GM19452 (cell line): ENCODE measurements at regions not wholly inside any gene's neighbourhood (a gene's known extent, or its start where the extent isn't known, plus 50 kb on each side); places are given as distances from the start of the nearest gene placed in this dataset.
"Not testable (repeated sequence)": the region's sequence is repeated elsewhere in the genome, so short reads cannot be mapped to it uniquely, and the experiment has no call there.

ENCODE experiments used
- ATAC-seq: cut with Tn5 transposase; IDR thresholded peaks from one replicate; pipeline ENCODE4 v1.9.1; 2021; ENCODE audit not compliant: unreplicated experiment

GRCh38 chr7:86375602-86376001, 268.1 kb upstream of the GRM3 start:
- ATAC-seq: not testable (repeated sequence)

GRCh38 chr7:86372262-86372661, 271.4 kb upstream of the GRM3 start:
- ATAC-seq: no peak

GRCh38 chr7:86366946-86367345, 276.8 kb upstream of the GRM3 start:
- ATAC-seq: no peak

GRCh38 chr7:86340407-86340806, 303.3 kb upstream of the GRM3 start:
- ATAC-seq: not testable (repeated sequence)

- ATAC-seq: no peak
These were observed 304.7 kb upstream of the GRM3 start for GRCh38 chr7:86339051-86339450.

- no peak for ATAC-seq
These were observed 314.8 kb upstream of the GRM3 start for GRCh38 chr7:86328801-86329433.

GRCh38 chr7:86326847-86327246, 316.9 kb upstream of the GRM3 start:
- ATAC-seq: no peak

- no peak for ATAC-seq
These were observed 322.8 kb upstream of the GRM3 start for GRCh38 chr7:86320889-86321288.

- no peak for ATAC-seq
These were observed 323.4 kb upstream of the GRM3 start for GRCh38 chr7:86320341-86320740.

- ATAC-seq: no peak
These were observed 329.9 kb upstream of the GRM3 start for GRCh38 chr7:86313842-86314241.

GRCh38 chr7:86301301-86301700, 342.4 kb upstream of the GRM3 start:
- no peak for ATAC-seq

- no peak for ATAC-seq
These were observed 348.2 kb upstream of the GRM3 start for GRCh38 chr7:86295526-86295925.

GRCh38 chr7:86282014-86282682, 361.6 kb upstream of the GRM3 start:
- ATAC-seq: no peak

- no peak for ATAC-seq
These were observed 363.6 kb upstream of the GRM3 start for GRCh38 chr7:86280150-86280549.

GRCh38 chr7:86262781-86263180, 380.9 kb upstream of the GRM3 start:
- ATAC-seq: no peak

- no peak for ATAC-seq
These were observed 385.8 kb upstream of the GRM3 start for GRCh38 chr7:86257894-86258293.

- no peak for ATAC-seq
These were observed 391.3 kb upstream of the GRM3 start for GRCh38 chr7:86252406-86252805.

- ATAC-seq: no peak
These were observed 394.7 kb upstream of the GRM3 start for GRCh38 chr7:86248977-86249376.

- ATAC-seq: no peak
These were observed 400.5 kb upstream of the GRM3 start for GRCh38 chr7:86243171-86243570.

- ATAC-seq: no peak
These were observed 417.5 kb upstream of the GRM3 start for GRCh38 chr7:86226191-86226590.

GRCh38 chr7:86222806-86223205, 420.9 kb upstream of the GRM3 start:
- no peak for ATAC-seq

- no peak for ATAC-seq
These were observed 429.0 kb upstream of the GRM3 start for GRCh38 chr7:86214734-86215133.

GRCh38 chr7:86212976-86213375, 430.7 kb upstream of the GRM3 start:
- ATAC-seq: no peak
